H1 (cell line): ENCODE measurements at regions not wholly inside any gene's neighbourhood (a gene's known extent, or its start where the extent isn't known, plus 50 kb on each side); places are given as distances from the start of the nearest gene placed in this dataset.

Source experiments
- CEBPB ChIP-seq: IDR thresholded peaks from 2 replicates; pipeline ENCODE4 v1.6.1; 2012; ENCODE audit warnings: low read depth, low read length
- FOSL1 ChIP-seq: IDR thresholded peaks from 2 replicates; pipeline ENCODE4 v1.6.1; 2011; ENCODE audit warnings: mild to moderate bottlenecking, low read depth, low read length, moderate library complexity; ENCODE audit not compliant: insufficient read depth
- HDAC2 ChIP-seq, 2 experiments: fragments of 300-600 bp in 1 of 2; sonication (generic) in 1 of 2; IDR thresholded peaks; 2 replicates each; pipeline ENCODE4 v1.6.1; 2011 to 2012; ENCODE audit warnings: low read depth in 2 of 2, low read length in 2 of 2, mild to moderate bottlenecking in 2 of 2, moderate library complexity in 2 of 2, borderline replicate concordance in 1 of 2, inconsistent platforms in 1 of 2
- POU5F1 ChIP-seq: IDR thresholded peaks from 2 replicates; pipeline ENCODE4 v1.6.1; 2011; ENCODE audit warnings: low read depth, mild to moderate bottlenecking, low read length, moderate library complexity
- SRF ChIP-seq: IDR thresholded peaks from 2 replicates; pipeline ENCODE4 v1.6.1; 2011; ENCODE audit warnings: mild to moderate bottlenecking, low read depth, low read length, moderate library complexity
- SUZ12 ChIP-seq: fragments of 200-600 bp; sonication (generic); IDR thresholded peaks from 2 replicates; pipeline ENCODE4 v1.6.1; 2012; ENCODE audit warnings: mild to moderate bottlenecking, inconsistent platforms, low read length, moderate library complexity, mixed read lengths
- YY1 ChIP-seq: IDR thresholded peaks from 2 replicates; pipeline ENCODE4 v1.6.1; 2011; ENCODE audit warnings: low read depth, mild to moderate bottlenecking, low read length
- TF ChIP-seq, protein P1 (sequence below): IDR thresholded peaks from 2 replicates; pipeline ENCODE4 v1.6.1; 2012; ENCODE audit warnings: low read length, inconsistent platforms

DNA sequence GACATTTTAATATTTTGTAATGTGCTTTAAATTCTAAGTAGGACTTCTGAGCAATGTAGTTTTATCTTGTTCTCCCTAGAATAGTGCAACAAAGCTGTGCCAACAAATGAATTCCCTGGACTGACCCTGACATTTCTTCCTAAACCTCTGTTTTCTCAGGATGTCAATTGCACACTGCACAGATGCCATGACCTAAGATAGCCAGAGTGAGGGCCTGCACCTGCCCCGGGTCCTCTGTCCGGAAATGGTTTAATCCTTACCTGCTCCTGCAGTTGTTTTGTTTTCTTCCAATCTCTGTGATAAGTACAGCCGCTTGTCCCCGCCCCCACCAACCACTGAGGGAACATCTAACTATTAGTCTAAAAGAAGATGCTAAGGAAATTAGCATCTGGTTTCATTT is 831.5 kb downstream of the GALC start (continued):
- TF ChIP-seq FOSL1 (no peak), CEBPB (no peak), POU5F1 (no peak), SUZ12 (no peak), HDAC2 (IDR thresholded peaks at IDR 0.05; ENCODE audit: borderline replicate concordance in 1 of 2, low read depth in 2 of 2, low read length in 2 of 2) (no peak), SRF (no peak), YY1 (no peak)
- TF ChIP-seq, protein P1, sequence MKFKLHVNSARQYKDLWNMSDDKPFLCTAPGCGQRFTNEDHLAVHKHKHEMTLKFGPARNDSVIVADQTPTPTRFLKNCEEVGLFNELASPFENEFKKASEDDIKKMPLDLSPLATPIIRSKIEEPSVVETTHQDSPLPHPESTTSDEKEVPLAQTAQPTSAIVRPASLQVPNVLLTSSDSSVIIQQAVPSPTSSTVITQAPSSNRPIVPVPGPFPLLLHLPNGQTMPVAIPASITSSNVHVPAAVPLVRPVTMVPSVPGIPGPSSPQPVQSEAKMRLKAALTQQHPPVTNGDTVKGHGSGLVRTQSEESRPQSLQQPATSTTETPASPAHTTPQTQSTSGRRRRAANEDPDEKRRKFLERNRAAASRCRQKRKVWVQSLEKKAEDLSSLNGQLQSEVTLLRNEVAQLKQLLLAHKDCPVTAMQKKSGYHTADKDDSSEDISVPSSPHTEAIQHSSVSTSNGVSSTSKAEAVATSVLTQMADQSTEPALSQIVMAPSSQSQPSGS = no peak
- TF ChIP-seq, all 59 proteins: peak for 0
